A673 (cell line): ENCODE measurements at regions not wholly inside any gene's neighbourhood (a gene's known extent, or its start where the extent isn't known, plus 50 kb on each side); places are given as distances from the start of the nearest gene placed in this dataset.

Source experiments
- CTCF ChIP-seq: fragments of 300-800, 200-600 bp; sonication (generic); conservative IDR thresholded peaks from 2 replicates; pipeline ENCODE4 v1.5.1; 2017; ENCODE audit warnings: low read depth, mild to moderate bottlenecking, antibody characterized with exemption, low read length, moderate library complexity, mixed read lengths
- EZH2 ChIP-seq: fragments of 200-600 bp; sonication (generic); IDR thresholded peaks from 2 replicates; pipeline ENCODE4 v1.6.1; 2017; ENCODE audit warnings: borderline replicate concordance, low read depth, mild to moderate bottlenecking, mixed read lengths, antibody characterized with exemption, low read length; ENCODE audit not compliant: poor library complexity, severe bottlenecking

- TF ChIP-seq CTCF (no peak), EZH2 (no peak)
These were observed 457.6 kb downstream of the PDCD6IP start for GRCh38 chr3:34256021-34256420.
